HG03196 (cell line): ENCODE measurements at regions not wholly inside any gene's neighbourhood (a gene's known extent, or its start where the extent isn't known, plus 50 kb on each side); places are given as distances from the start of the nearest gene placed in this dataset.

ENCODE experiments used
- ATAC-seq: cut with Tn5 transposase; IDR thresholded peaks from one replicate; pipeline ENCODE4 v1.9.1; 2021; ENCODE audit not compliant: unreplicated experiment

- ATAC-seq, result no peak
Observed at GRCh38 chr11:27907530-27907929, 200.4 kb downstream of the KIF18A start.

- ATAC-seq, result no peak
Observed at GRCh38 chr11:27907091-27907490, 200.9 kb downstream of the KIF18A start.

GRCh38 chr11:27904358-27905055 lies 203.4 kb downstream of the KIF18A start:
- no peak for ATAC-seq

GRCh38 chr11:27902981-27903624 lies 202.8 kb upstream of the BDNF start:
- no peak for ATAC-seq

- no peak for ATAC-seq
Observed at GRCh38 chr11:27898166-27898565, 197.9 kb upstream of the BDNF start.

GRCh38 chr11:27896096-27896495 lies 195.8 kb upstream of the BDNF start:
- no peak for ATAC-seq

GRCh38 chr11:27894552-27894951 lies 194.3 kb upstream of the BDNF start:
- peak; percentile 65 for ATAC-seq

GRCh38 chr11:27886857-27887256 lies 186.6 kb upstream of the BDNF start:
- ATAC-seq, result no peak

- peak; percentile 67 for ATAC-seq
Observed at GRCh38 chr11:27882066-27882697, 181.9 kb upstream of the BDNF start.

- no peak for ATAC-seq
Observed at GRCh38 chr11:27875831-27876775, 175.8 kb upstream of the BDNF start.

- ATAC-seq, result no peak
Observed at GRCh38 chr11:27874998-27875830, 175.0 kb upstream of the BDNF start.

- ATAC-seq, result no peak
Observed at GRCh38 chr11:27873664-27874063, 173.4 kb upstream of the BDNF start.

- ATAC-seq, result no peak
Observed at GRCh38 chr11:27871056-27871455, 170.8 kb upstream of the BDNF start.

GRCh38 chr11:27869701-27870100 lies 169.4 kb upstream of the BDNF start:
- ATAC-seq, result no peak

GRCh38 chr11:27868709-27869108 lies 168.5 kb upstream of the BDNF start:
- ATAC-seq, result no peak

GRCh38 chr11:27868226-27868625 lies 168.0 kb upstream of the BDNF start:
- no peak for ATAC-seq

GRCh38 chr11:27865105-27865504 lies 164.8 kb upstream of the BDNF start:
- no peak for ATAC-seq

GRCh38 chr11:27864611-27865010 lies 164.4 kb upstream of the BDNF start:
- no peak for ATAC-seq

- no peak for ATAC-seq
Observed at GRCh38 chr11:27864091-27864491, 163.8 kb upstream of the BDNF start.

GRCh38 chr11:27863637-27864036 lies 163.4 kb upstream of the BDNF start:
- no peak for ATAC-seq
